Activated T-cell treated with anti-CD3 and anti-CD28 coated beads, Interleukin-2, amount 50 U/mL, for 24 hours (primary cell): ENCODE measurements at regions not wholly inside any gene's neighbourhood (a gene's known extent, or its start where the extent isn't known, plus 50 kb on each side); places are given as distances from the start of the nearest gene placed in this dataset.
"Not testable (repeated sequence)": the region's sequence is repeated elsewhere in the genome, so short reads cannot be mapped to it uniquely, and the experiment has no call there.

Experiments used
- DNase-seq: peaks from one replicate; pipeline ENCODE4 v3.0.0-alpha.2; 2020
- H3K27ac Mint-ChIP-seq: 2 replicates; pipeline ENCODE4 v1.8.0; 2020; ENCODE audit warnings: mild to moderate bottlenecking, mixed read lengths
- H3K27me3 Mint-ChIP-seq: 2 replicates; pipeline ENCODE4 v1.8.0; 2020; ENCODE audit warnings: mixed read lengths
- H3K36me3 Mint-ChIP-seq: 2 replicates; pipeline ENCODE4 v1.8.0; 2020; ENCODE audit warnings: low read depth, mixed read lengths
- H3K4me1 Mint-ChIP-seq: 2 replicates; pipeline ENCODE4 v1.8.0; 2020; ENCODE audit warnings: low read depth, mixed read lengths
- H3K4me3 Mint-ChIP-seq: 2 replicates; pipeline ENCODE4 v1.8.0; 2020; ENCODE audit warnings: mild to moderate bottlenecking, moderate library complexity, mixed read lengths
- H3K9me3 Mint-ChIP-seq: 2 replicates; pipeline ENCODE4 v1.8.0; 2020; ENCODE audit warnings: mixed read lengths

DNA sequence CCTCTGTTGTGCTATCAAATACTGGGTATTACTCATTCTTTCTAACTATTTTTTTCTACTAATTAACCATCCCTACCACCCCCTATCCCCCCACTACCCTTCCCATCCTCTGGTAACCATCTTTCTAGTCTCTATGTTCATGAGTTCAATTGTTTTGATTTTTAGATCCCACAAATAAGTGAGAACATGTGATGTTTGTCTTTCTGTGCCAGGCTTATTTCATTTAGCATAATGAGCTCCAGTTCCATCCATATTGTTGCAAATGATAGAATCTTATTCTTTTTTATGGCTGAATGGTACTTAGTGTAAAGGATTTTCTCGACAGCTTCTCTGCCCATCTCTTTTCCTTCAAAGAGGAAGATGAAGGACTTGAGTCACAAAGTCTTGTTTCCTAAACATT is 138.0 kb upstream of the CPHXL start:
- no peaks in the 10 kb centered on the region for H3K36me3 Mint-ChIP-seq
- no peaks in the 10 kb centered on the region for H3K27me3 Mint-ChIP-seq
- H3K4me1 Mint-ChIP-seq: no peaks in the 10 kb centered on the region
- no peaks in the 10 kb centered on the region for H3K9me3 Mint-ChIP-seq
- H3K27ac Mint-ChIP-seq: no peak overlapping the region
- no peak for DNase-seq
- H3K4me3 Mint-ChIP-seq: no peak overlapping the region

DNA sequence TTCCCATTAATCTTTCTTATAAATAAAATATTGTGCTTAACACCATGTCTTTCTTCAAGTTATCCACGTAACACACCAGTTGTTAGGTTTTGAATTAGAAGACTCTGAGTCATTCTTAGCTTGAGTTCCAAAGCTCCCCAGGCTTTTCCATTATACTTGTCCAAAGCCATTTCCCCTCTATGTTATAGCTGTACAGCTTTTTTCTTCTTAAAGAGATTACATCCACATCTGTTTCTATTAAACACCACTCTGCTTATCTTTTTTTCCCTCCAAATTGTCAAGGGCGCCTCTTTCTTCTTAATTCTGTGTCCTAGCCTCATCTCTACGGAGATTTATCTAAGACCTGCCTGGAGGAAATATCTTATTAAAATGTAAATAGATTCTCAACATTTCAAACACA is 139.4 kb upstream of the CPHXL start:
- Mint-ChIP-seq H3K4me1 (no peaks in the 10 kb centered on the region), H3K27ac (no peak overlapping the region), H3K9me3 (no peaks in the 10 kb centered on the region), H3K4me3 (no peak overlapping the region), H3K36me3 (no peaks in the 10 kb centered on the region), H3K27me3 (peaks cover 5% of the 10 kb centered on the region)
- no peak for DNase-seq

DNA sequence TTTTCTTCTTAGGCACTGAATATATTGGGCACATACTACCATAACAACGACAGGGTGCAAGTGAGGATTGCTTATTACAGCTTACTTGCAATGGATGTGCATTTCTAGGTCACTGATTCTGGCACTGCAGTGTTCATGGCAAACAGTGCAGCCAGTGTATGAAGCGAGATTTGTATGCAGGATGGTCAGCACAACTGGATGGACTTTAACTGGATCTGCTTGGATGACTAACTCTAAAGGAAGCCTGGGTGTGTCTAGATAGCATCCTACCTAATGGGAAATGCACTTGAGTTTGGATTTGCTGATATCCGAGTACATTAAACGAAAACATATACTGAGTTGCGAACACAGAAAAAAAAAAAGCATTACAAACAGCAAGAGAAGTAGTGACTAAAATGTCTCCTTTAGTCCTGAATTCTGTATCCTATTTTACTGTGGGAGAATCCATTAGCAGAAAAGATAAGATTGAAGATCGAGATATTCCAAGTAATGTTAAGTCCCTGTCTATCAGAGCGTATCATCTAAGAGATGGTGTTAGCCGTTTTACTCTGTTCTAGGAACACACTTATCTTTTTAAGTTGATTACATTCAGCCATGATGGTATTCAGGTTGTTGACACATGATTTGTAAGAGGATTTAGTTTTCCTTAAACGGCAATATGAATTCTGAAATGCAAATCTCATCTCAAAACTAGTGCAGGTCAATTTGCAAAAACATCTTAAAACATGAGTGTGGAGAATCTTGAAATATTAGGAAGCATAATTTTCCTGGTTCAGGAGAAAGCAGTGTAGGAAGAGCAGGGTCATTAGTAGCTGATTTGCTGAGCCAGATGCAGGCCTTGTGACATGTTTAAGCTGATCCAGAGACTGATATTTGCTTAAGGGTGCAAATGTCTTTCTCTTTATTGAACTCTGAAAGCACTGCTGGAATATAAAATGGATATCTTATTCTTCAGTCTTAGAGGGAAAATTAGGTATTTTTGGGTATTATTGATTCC is 142.6 kb upstream of the CPHXL start:
- H3K36me3 Mint-ChIP-seq: no peaks in the 10 kb centered on the region
- no peak overlapping the region for H3K4me3 Mint-ChIP-seq
- no peaks in the 10 kb centered on the region for H3K4me1 Mint-ChIP-seq
- no peaks in the 10 kb centered on the region for H3K9me3 Mint-ChIP-seq
- H3K27ac Mint-ChIP-seq: no peak overlapping the region
- H3K27me3 Mint-ChIP-seq: peaks cover 8% of the 10 kb centered on the region
- DNase-seq: no peak

DNA sequence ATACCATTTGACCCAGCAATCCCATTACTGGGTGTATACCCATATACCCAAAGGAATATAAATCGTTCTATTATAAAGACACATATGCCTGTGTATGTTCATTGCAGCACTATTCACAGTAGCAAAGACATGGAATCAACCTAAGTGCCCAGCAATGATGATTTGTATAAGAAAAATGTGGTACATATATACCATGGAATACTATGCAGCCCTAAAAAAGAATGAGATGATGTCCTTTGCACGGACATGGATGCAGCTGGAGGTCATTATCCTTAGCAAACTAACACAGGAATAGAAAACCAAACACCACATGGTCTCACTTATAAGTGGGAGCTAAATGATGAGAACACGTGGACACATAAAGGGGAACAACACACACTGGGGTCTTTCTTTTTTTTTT is 155.0 kb upstream of the CPHXL start:
- not testable (repeated sequence) for H3K27ac Mint-ChIP-seq, H3K27me3 Mint-ChIP-seq, H3K9me3 Mint-ChIP-seq, H3K4me3 Mint-ChIP-seq, DNase-seq, H3K36me3 Mint-ChIP-seq, H3K4me1 Mint-ChIP-seq

DNA sequence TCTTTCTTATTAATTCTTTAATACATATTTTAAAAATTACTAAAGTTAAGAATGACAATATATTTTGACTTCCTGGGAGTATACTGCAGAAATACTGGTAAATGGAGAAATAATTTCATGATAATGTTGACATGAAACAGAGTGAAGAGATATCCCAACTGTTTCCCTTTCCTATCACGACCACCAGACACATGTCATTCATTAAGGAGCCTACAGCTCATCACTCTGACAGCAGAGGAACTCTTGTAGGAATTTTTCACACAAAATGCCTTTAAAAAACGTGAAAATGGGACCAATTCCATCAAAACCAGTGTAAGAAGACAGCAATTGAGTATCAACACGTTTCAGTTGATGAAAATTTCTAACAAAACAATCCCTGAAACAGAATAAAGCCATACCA is 172.9 kb upstream of the CPHXL start:
- Mint-ChIP-seq H3K36me3 (no peaks in the 10 kb centered on the region), H3K4me3 (no peak overlapping the region)

DNA sequence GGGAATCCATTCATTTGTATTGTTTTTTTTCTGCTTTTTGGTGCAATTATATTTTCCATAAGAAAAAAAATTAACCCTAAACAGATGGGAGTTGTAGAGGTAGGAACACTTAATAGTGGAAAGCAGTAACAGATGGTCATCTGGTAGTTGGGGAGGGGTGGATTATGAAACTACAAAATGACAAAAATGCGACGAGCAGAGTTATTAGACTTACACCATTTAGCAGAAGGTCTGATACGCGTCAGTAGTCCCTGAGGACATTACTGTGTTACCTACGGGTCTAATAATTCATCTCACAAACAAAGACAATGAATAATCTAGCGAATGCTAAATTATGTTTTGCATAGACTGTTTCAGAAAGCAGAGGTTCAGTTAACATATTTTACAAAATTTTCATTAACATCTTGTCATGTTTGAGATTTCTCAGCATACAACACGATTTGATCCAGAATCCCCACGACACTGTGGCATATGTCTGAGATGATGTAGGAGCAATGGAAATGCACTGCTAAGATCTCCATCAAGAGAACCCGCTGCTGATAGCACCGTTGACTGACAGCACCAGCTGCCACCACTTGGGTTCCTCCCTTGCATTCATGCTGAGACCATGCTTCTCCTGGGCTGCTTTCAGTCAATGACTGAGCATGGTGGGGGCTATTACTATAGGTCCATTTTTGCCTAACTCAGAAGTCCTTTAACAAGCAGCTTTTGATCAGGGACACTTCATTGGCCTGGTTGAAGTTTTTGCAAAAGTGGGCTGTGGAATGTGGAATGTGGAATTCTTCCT is 182.2 kb upstream of the CPHXL start:
- Mint-ChIP-seq H3K27me3 (no peaks in the 10 kb centered on the region), H3K27ac (no peak overlapping the region), H3K4me3 (no peak overlapping the region), H3K9me3 (no peaks in the 10 kb centered on the region), H3K36me3 (no peaks in the 10 kb centered on the region), H3K4me1 (no peaks in the 10 kb centered on the region)
- DNase-seq: no peak

More for the DNA sequence above, 172.9 kb upstream of the CPHXL start:
- Mint-ChIP-seq H3K4me1 (no peaks in the 10 kb centered on the region), H3K9me3 (no peaks in the 10 kb centered on the region), H3K27me3 (no peaks in the 10 kb centered on the region), H3K27ac (no peak overlapping the region)
- no peak for DNase-seq

DNA sequence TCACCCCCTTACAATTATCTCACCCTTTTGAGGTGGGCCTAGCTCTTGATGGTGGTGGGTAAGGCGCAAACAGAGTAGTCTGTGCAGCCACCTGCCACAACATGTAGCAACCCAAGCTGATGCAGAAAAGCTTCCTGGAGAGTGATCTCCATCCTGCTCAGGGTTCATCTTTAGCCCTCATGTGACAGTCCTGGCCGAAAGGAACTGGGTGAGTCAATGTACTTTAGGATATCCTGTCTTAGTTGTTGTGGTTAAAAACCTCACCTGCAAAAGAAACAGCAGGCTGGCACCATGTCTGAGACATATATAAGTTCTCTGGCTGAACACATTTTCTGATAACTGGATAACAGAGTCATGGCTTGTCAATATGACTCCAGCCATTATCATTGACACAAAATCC is 183.5 kb upstream of the CPHXL start:
- Mint-ChIP-seq H3K27ac (no peak overlapping the region), H3K27me3 (no peaks in the 10 kb centered on the region), H3K4me3 (no peak overlapping the region), H3K4me1 (no peaks in the 10 kb centered on the region), H3K9me3 (no peaks in the 10 kb centered on the region), H3K36me3 (no peaks in the 10 kb centered on the region)
- no peak for DNase-seq

DNA sequence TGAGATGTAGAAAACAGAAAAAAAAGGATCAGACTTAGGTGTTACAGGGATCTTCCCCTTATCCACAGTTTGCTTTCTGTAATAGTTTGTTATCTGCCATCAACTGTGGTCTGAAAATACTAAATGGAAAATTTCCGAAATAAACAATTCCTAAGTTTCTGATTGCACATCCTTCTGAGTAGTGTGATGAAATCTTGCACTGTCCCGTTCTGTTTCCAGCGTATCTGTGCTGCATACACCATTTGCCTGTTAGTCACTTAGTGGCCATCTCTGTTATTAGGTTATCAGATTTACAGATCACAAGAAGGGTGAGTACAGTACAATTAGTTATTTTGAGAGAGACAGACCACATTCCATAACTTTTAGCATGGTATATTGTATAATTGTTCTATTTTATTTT is 185.6 kb upstream of the CPHXL start:
- Mint-ChIP-seq H3K4me3 (no peak overlapping the region), H3K9me3 (no peaks in the 10 kb centered on the region), H3K27ac (no peak overlapping the region), H3K27me3 (no peaks in the 10 kb centered on the region), H3K36me3 (no peaks in the 10 kb centered on the region), H3K4me1 (no peaks in the 10 kb centered on the region)
- no peak for DNase-seq

DNA sequence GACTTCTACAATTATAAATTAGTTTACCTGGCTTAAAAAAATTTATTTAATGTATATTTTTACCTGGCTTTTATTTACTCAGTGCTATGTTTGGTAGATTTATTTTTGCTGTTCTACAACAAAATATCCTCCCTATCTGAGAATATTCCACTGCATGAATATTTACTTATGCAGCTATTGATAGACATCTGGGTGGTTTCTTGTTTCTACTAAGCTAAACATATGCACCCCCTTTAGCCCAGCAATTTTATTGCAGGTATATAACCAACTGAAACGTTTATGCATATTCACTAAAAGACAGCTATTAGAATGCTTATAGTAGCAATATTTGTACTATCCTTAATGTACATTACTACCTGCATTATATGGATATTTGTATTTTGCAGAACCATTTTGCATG is 187.7 kb upstream of the CPHXL start:
- Mint-ChIP-seq H3K36me3 (no peaks in the 10 kb centered on the region), H3K27ac (no peak overlapping the region), H3K27me3 (no peaks in the 10 kb centered on the region), H3K9me3 (no peaks in the 10 kb centered on the region), H3K4me3 (no peak overlapping the region), H3K4me1 (no peaks in the 10 kb centered on the region)
- no peak for DNase-seq

DNA sequence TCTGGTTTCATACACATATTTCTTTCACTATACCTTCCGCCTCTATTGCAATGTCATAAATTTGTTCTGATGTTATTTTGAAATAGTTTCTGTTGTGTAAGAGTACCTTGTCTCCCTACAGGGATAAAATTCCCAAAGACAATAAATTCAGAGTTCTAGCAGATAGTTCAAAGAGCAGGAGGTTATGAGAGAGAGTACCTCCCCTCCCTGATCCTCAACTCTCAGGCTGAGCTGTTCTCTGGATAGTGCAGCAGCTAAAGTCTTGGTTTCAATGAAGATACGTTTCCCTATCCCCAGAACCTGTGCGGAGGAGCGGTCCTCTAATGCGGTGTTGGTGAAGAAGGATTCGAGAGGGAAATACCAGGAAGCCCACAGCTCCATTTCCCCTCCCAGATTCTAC is 190.2 kb upstream of the CPHXL start:
- H3K9me3 Mint-ChIP-seq: no peaks in the 10 kb centered on the region
- no peak overlapping the region for H3K27ac Mint-ChIP-seq
- no peaks in the 10 kb centered on the region for H3K36me3 Mint-ChIP-seq
- no peaks in the 10 kb centered on the region for H3K4me1 Mint-ChIP-seq
- DNase-seq: no peak
- H3K27me3 Mint-ChIP-seq: peaks cover 10% of the 10 kb centered on the region
- no peak overlapping the region for H3K4me3 Mint-ChIP-seq

DNA sequence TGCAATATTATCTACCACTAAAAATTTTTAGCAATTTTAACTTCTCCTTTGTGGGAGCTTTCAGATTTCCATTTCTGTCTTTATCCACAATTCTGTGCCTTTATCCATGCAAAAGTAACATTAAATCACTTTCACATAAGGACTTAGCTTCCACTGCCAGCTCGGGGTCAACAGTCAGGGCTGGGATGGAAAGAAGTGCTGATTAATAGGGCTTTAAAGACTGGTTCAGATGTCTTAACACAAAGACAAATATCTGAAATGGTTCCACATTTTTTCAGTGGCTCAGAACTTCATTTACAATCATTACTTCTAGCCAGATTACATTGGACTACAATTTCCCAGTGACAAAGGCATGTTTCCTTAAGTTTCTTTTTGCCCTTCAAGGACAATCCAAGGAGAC is 191.8 kb upstream of the CPHXL start:
- no peaks in the 10 kb centered on the region for H3K36me3 Mint-ChIP-seq
- DNase-seq: no peak
- H3K4me3 Mint-ChIP-seq: no peak overlapping the region
- H3K27ac Mint-ChIP-seq: no peak overlapping the region
- H3K27me3 Mint-ChIP-seq: peaks cover 12% of the 10 kb centered on the region
- no peaks in the 10 kb centered on the region for H3K9me3 Mint-ChIP-seq
- no peaks in the 10 kb centered on the region for H3K4me1 Mint-ChIP-seq

DNA sequence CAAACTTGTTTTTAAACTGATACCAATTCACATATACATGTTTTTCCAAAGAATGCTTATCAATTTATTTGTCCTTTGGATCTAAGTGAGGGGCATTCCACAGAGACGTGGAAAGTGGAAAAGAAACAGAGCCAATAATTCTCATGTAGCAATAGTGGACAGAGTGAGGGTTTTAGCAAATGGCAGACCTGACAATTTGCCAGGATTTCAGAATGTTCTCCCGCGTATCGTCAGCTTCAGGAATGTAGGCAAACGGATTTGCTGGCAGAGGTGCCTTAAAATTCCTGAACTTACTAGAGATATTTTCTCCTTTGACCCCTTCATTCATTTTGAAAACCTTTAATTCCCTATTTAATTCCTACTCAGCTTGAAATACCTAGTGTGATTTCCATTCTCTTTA is 193.4 kb upstream of the CPHXL start:
- peaks cover 12% of the 10 kb centered on the region for H3K27me3 Mint-ChIP-seq
- no peak overlapping the region for H3K4me3 Mint-ChIP-seq
- H3K36me3 Mint-ChIP-seq: no peaks in the 10 kb centered on the region
- no peak for DNase-seq
- no peak overlapping the region for H3K27ac Mint-ChIP-seq
- H3K9me3 Mint-ChIP-seq: no peaks in the 10 kb centered on the region
- H3K4me1 Mint-ChIP-seq: no peaks in the 10 kb centered on the region

DNA sequence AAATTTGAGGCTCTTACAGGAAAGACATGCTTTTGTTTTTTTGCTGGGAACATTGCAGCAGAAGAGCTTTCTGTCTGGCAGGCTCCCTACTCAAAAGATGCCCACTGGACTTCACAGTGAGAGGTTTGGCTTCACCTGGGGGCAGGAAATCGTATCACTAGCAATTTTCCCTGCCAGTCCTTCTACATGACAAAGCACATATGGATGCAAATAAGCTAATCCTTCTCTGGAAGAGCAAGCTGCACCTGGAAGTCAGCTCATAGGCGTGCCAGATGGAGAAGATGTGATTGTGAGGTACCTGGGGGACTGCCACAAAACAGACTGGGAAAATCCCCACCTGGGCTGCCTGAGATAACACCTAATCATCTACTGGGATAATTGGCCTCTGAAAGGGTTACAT is 195.0 kb upstream of the CPHXL start:
- H3K27ac Mint-ChIP-seq: no peak overlapping the region
- H3K27me3 Mint-ChIP-seq: peaks cover 12% of the 10 kb centered on the region
- H3K4me3 Mint-ChIP-seq: no peak overlapping the region
- H3K9me3 Mint-ChIP-seq: no peaks in the 10 kb centered on the region
- no peaks in the 10 kb centered on the region for H3K36me3 Mint-ChIP-seq
- no peak for DNase-seq
- H3K4me1 Mint-ChIP-seq: no peaks in the 10 kb centered on the region

DNA sequence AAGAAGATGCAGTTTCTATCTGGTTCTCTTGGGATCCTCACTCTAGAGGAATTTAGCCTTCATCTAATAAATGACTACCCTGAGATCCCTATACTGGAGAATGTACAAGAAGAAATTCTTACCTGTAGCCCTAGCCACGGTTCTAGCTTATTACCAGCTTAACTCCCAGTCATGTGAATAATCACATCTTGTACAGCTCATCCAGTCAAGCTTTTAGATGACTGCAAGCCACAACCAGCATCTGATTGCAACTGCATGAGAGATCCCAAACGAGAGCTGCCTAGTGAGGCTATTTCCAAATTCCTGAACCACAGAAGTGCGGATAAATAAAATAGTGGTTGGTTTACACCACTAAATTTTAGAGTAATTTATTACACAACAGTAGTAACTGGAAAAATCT is 196.0 kb upstream of the CPHXL start:
- H3K36me3 Mint-ChIP-seq: no peaks in the 10 kb centered on the region
- no peaks in the 10 kb centered on the region for H3K4me1 Mint-ChIP-seq
- no peak for DNase-seq
- H3K9me3 Mint-ChIP-seq: no peaks in the 10 kb centered on the region
- H3K27me3 Mint-ChIP-seq: peaks cover 12% of the 10 kb centered on the region
- no peak overlapping the region for H3K27ac Mint-ChIP-seq
- no peak overlapping the region for H3K4me3 Mint-ChIP-seq

DNA sequence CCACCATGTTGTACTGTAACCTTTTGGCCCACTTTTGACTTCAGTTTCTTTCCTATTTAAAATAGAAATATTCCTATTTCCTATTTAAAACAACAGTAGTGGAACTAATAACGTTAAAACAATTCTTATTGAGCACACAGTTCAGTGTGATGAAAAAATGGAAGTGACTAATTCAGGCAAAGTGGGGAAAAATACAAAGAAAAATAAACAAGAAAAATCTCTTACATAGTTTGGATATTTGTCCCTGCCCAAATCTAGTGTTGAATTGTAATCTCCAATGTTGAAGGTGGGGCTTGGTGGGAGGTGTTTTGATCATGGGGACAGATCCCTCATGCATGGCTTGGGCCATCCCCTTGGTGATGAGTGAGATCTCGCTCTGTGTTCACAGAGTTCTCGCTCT is 198.1 kb upstream of the CPHXL start:
- Mint-ChIP-seq H3K36me3 (no peaks in the 10 kb centered on the region), H3K4me3 (no peak overlapping the region), H3K27ac (no peak overlapping the region), H3K27me3 (peaks cover 12% of the 10 kb centered on the region), H3K4me1 (no peaks in the 10 kb centered on the region), H3K9me3 (no peaks in the 10 kb centered on the region)
- no peak for DNase-seq
